HepG2 (cell line): ENCODE measurements at regions not wholly inside any gene's neighbourhood (a gene's known extent, or its start where the extent isn't known, plus 50 kb on each side); places are given as distances from the start of the nearest gene placed in this dataset.

Source experiments
- ATAC-seq: fragments of 200-7000 bp; cut with Tn5 transposase; 3 replicates; pipeline ENCODE4 v1.9.1; 2020; ENCODE audit warnings: mild to moderate bottlenecking, moderate library complexity
- BruUV-seq: library from RNA; stranded (reverse); fragments of 400-500 nt; replicated peaks from 2 replicates; lab custom pipeline; 2021; lab: Mats Ljungman, UMichigan
- CTCF ChIA-PET: fragments of 300-600 bp; formaldehyde crosslinking; extraction: SDS; loops from one replicate; lab custom pipeline; 2021; ENCODE audit warnings: low total read pairs, inconsistent platforms, low intra/inter-chr PET ratio; lab: Yijun Ruan, JAX
- POLR2A ChIA-PET: fragments of 350-600 bp; sonication (Branson Sonifier 250); formaldehyde crosslinking; loops from one replicate; lab custom pipeline; 2020; ENCODE audit warnings: antibody characterized with exemption, inconsistent platforms; lab: Yijun Ruan, JAX
- DNase-seq: peaks from one replicate; pipeline ENCODE4 v3.0.0-alpha.2; 2015; ENCODE audit warnings: low spot score
- FAIRE-seq: peaks from 3 replicates; lab custom pipeline; 2011; peaks lifted over from hg19 to GRCh38; lab: Jason Lieb, UNC
- H2AFZ ChIP-seq: one replicate; pipeline ENCODE4 v1.6.1; 2011; ENCODE audit warnings: low read length, inconsistent platforms
- H3K27ac ChIP-seq: fragments of 300-600 bp; 3 replicates; pipeline ENCODE4 v1.8.0; 2011; ENCODE audit warnings: mixed run types, mild to moderate bottlenecking, mixed read lengths, low read length, inconsistent platforms; ENCODE audit not compliant: insufficient read depth; ENCODE audit errors: extremely low read length
- H3K27me3 ChIP-seq, 2 experiments: fragments of 200-600 bp in 1 of 2; 2 replicates in 1 of 2; 3 replicates in 1 of 2; pipeline versions ENCODE4 v1.6.0 to v1.8.0; 2011; ENCODE audit warnings: low read length in 2 of 2, mild to moderate bottlenecking in 2 of 2, moderate library complexity in 2 of 2, inconsistent platforms in 1 of 2; ENCODE audit not compliant: insufficient read depth in 2 of 2, control insufficient read depth in 1 of 2
- H3K36me3 ChIP-seq, 2 experiments: fragments of 200-600 bp in 1 of 2; replicated peaks in 1 of 2; 2 replicates in 1 of 2; 3 replicates in 1 of 2; pipeline versions ENCODE4 v1.5.1 to v1.8.0; 2011; ENCODE audit warnings: low read length in 2 of 2, inconsistent platforms in 1 of 2; ENCODE audit not compliant: insufficient read depth in 2 of 2, control insufficient read depth in 1 of 2
- H3K4me1 ChIP-seq: 2 replicates; pipeline ENCODE4 v1.5.1; 2012; ENCODE audit warnings: low read length, inconsistent platforms; ENCODE audit not compliant: insufficient read depth
- H3K4me2 ChIP-seq: 2 replicates; pipeline ENCODE4 v1.6.0; 2011; ENCODE audit warnings: low read depth, low read length, inconsistent platforms
- H3K4me3 ChIP-seq, 3 experiments: fragments of 200-600 bp in 1 of 3; sonication (generic), shearing (Covaris generic) in 1 of 3; replicated peaks in 1 of 3; 2 replicates each; pipeline ENCODE4 v1.5.1; 2011 to 2016; ENCODE audit warnings: low read length in 3 of 3, inconsistent platforms in 2 of 3, low read depth in 2 of 3, mild to moderate bottlenecking in 2 of 3, control low read depth in 1 of 3, mixed read lengths in 1 of 3; ENCODE audit not compliant: insufficient read depth in 1 of 3
- H3K79me2 ChIP-seq: one replicate; pipeline ENCODE4 v1.6.1; 2011; ENCODE audit warnings: low read length, inconsistent platforms; ENCODE audit not compliant: insufficient read depth
- H3K9ac ChIP-seq: 2 replicates; pipeline ENCODE4 v1.6.0; 2011; ENCODE audit warnings: mild to moderate bottlenecking, low read depth, low read length, inconsistent platforms; ENCODE audit not compliant: insufficient read depth
- H3K9me3 ChIP-seq: 2 replicates; pipeline ENCODE4 v1.5.1; 2012; ENCODE audit warnings: mild to moderate bottlenecking, low read length
- H4K20me1 ChIP-seq: 2 replicates; pipeline ENCODE4 v1.6.0; 2011; ENCODE audit warnings: inconsistent platforms, mild to moderate bottlenecking, low read length, moderate library complexity; ENCODE audit not compliant: insufficient read depth
- HMG20A ChIP-seq: IDR thresholded peaks from 2 replicates; pipeline ENCODE4 v1.6.1; 2016; ENCODE audit warnings: borderline replicate concordance
- PHF20 ChIP-seq: sonication (generic); formaldehyde crosslinking; IDR thresholded peaks from 2 replicates; pipeline ENCODE4 v1.5.0; 2020; ENCODE audit warnings: mild to moderate bottlenecking, missing genetic modification reagents
- SETDB1 ChIP-seq: sonication (generic); formaldehyde crosslinking; IDR thresholded peaks from 2 replicates; pipeline ENCODE4 v1.5.1; 2020; ENCODE audit warnings: missing genetic modification reagents, mild to moderate bottlenecking, borderline replicate concordance
- SP2 ChIP-seq: sonication (generic); formaldehyde crosslinking; IDR thresholded peaks from 2 replicates; pipeline ENCODE4 v1.5.1; 2020; ENCODE audit warnings: mild to moderate bottlenecking, missing genetic modification reagents
- ZFP36L2 ChIP-seq: sonication (generic); formaldehyde crosslinking; IDR thresholded peaks from 2 replicates; pipeline ENCODE4 v1.4.0; 2020; ENCODE audit warnings: missing genetic modification reagents
- ZKSCAN8 ChIP-seq: IDR thresholded peaks from 2 replicates; pipeline ENCODE4 v1.6.1; 2016; ENCODE audit warnings: borderline replicate concordance, missing genetic modification reagents, missing compliant biosample characterization
- ZNF501 ChIP-seq: sonication (generic); formaldehyde crosslinking; IDR thresholded peaks from 2 replicates; pipeline ENCODE4 v1.5.1; 2020; ENCODE audit warnings: mild to moderate bottlenecking, moderate library complexity, missing genetic modification reagents
- WGBS: methylation state at CpG from one replicate; pipeline ENCODE4 v1.1.6; 2017; ENCODE audit warnings: low lambda C conversion rate; 5-methylcytosine and 5-hydroxymethylcytosine counted together
- in situ Hi-C: cut with HindIII; loops from 2 replicates; pipeline ENCODE4 v1.10.0; 2017; ENCODE audit warnings: low pct_unique_long_range_greater_than_20kb; ENCODE audit not compliant: extremely low pct_ligation_motif_present
- intact Hi-C: fragments of 100-400 bp; cut with micrococcal nuclease; formaldehyde crosslinking; loops from one replicate; pipeline ENCODE4 v1.10.0; 2022; ENCODE audit not compliant: unreplicated experiment
- TF ChIP-seq, protein P1 (sequence below): sonication (generic); formaldehyde crosslinking; IDR thresholded peaks from 2 replicates; pipeline ENCODE4 v1.4.0; 2020; ENCODE audit warnings: missing genetic modification reagents, borderline replicate concordance
- TF ChIP-seq, protein P2 (sequence below): sonication (generic); formaldehyde crosslinking; IDR thresholded peaks from 2 replicates; pipeline ENCODE4 v1.8.0; 2022; ENCODE audit warnings: mild to moderate bottlenecking, missing genetic modification reagents, borderline replicate concordance
- TF ChIP-seq, protein P3 (sequence below): sonication (generic); formaldehyde crosslinking; IDR thresholded peaks from 2 replicates; pipeline ENCODE4 v1.4.0; 2020; ENCODE audit warnings: missing genetic modification reagents; ENCODE audit errors: not compliant biosample characterization
- TF ChIP-seq, protein P4 (sequence below): sonication (generic); formaldehyde crosslinking; IDR thresholded peaks from 2 replicates; pipeline ENCODE4 v1.5.1; 2020; ENCODE audit warnings: missing genetic modification reagents, mild to moderate bottlenecking, borderline replicate concordance
- TF ChIP-seq, protein P5 (sequence below): sonication (generic); formaldehyde crosslinking; IDR thresholded peaks from 2 replicates; pipeline ENCODE4 v1.4.0; 2020; ENCODE audit warnings: missing genetic modification reagents, borderline replicate concordance

DNA sequence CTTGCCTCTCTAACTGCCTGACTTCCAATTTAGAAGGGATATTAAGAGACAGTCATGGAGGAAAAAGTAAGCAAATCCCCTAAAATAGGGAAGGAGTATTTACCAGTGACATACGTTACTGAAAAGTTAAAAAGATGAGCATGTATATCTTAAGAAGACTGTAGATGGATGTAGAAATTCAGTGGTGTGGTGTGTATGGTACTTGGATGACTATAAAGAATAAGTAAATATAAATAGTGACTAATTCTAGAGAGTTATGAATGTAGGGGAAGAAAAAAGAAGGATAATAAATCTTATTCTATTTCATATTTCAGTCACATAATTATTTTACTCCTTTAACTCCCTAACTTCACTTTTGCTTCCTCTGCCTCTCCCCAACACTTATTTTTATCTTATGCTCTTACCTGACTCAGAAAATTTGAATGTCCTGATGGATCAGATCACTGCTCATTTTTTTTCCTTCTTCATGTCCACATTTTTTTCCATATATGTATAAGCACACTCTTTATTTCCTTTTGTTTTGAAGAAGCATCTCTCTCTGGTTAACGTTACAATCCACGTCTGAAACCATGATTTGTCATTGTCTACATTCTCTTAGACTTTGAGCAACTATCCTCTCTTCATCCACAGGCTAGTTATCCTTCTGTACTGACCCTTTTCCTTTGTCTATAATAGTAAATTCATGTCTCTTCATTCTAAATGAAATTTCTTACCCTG is 422.7 kb upstream of the SYT1 start (continued):
- TF ChIP-seq, protein P1, sequence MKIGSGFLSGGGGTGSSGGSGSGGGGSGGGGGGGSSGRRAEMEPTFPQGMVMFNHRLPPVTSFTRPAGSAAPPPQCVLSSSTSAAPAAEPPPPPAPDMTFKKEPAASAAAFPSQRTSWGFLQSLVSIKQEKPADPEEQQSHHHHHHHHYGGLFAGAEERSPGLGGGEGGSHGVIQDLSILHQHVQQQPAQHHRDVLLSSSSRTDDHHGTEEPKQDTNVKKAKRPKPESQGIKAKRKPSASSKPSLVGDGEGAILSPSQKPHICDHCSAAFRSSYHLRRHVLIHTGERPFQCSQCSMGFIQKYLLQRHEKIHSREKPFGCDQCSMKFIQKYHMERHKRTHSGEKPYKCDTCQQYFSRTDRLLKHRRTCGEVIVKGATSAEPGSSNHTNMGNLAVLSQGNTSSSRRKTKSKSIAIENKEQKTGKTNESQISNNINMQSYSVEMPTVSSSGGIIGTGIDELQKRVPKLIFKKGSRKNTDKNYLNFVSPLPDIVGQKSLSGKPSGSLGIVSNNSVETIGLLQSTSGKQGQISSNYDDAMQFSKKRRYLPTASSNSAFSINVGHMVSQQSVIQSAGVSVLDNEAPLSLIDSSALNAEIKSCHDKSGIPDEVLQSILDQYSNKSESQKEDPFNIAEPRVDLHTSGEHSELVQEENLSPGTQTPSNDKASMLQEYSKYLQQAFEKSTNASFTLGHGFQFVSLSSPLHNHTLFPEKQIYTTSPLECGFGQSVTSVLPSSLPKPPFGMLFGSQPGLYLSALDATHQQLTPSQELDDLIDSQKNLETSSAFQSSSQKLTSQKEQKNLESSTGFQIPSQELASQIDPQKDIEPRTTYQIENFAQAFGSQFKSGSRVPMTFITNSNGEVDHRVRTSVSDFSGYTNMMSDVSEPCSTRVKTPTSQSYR (CRISPR knock-in tag) = no peak
- TF ChIP-seq, protein P2, sequence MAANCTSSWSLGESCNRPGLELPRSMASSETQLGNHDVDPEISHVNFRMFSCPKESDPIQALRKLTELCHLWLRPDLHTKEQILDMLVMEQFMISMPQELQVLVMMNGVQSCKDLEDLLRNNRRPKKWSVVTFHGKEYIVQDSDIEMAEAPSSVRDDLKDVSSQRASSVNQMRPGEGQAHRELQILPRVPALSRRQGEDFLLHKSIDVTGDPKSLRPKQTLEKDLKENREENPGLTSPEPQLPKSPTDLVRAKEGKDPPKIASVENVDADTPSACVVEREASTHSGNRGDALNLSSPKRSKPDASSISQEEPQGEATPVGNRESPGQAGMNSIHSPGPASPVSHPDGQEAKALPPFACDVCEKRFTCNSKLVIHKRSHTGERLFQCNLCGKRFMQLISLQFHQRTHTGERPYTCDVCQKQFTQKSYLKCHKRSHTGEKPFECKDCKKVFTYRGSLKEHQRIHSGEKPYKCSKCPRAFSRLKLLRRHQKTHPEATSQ (CRISPR knock-in tag) = no peak
- TF ChIP-seq, protein P3, sequence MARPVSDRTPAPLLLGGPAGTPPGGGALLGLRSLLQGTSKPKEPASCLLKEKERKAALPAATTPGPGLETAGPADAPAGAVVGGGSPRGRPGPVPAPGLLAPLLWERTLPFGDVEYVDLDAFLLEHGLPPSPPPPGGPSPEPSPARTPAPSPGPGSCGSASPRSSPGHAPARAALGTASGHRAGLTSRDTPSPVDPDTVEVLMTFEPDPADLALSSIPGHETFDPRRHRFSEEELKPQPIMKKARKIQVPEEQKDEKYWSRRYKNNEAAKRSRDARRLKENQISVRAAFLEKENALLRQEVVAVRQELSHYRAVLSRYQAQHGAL (CRISPR knock-in tag) = no peak

DNA sequence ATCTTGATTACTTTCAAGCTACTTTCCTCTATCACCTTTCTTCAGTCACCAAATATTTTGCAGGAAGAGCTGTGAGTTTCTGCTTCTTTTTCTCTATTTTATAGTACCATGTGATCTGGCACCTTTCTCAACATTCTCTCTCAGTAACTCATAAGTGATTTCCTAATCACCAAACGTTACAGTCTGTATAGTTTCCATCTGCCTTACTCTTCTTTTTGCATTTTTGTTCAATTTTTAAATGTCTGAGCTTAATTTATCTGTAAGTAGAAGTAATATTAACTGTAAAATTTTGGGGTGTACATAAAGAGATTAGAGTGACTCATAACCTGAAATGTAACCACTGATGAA is 422.1 kb upstream of the SYT1 start:
- Histone ChIP-seq H3K4me2 (no peak overlapping the region), H3K79me2 (no peaks in the 10 kb centered on the region), H3K9me3 (0 out of 2 replicates have a peak, but pooled peaks cover 6% of the 10 kb centered on the region), H3K4me3 (no peak overlapping the region), H4K20me1 (no peaks in the 10 kb centered on the region), H3K4me1 (no peaks in the 10 kb centered on the region), H3K27me3 (no peaks in the 10 kb centered on the region), H3K27ac (no peak overlapping the region), H2AFZ (no peak overlapping the region), H3K36me3 (no peaks in the 10 kb centered on the region), H3K9ac (no peak overlapping the region)
- no peak for FAIRE-seq
- BruUV-seq = no TSS peak
- intact Hi-C loops (no loop called here), in situ Hi-C loops (no loop called here)
- ATAC-seq = no peak
- ChIA-PET CTCF (no interaction called here), POLR2A (no interaction called here)
- WGBS = 2% methylated on average over 1 of the region's 1 CpG
- no peak for DNase-seq
- TF ChIP-seq PHF20 (CRISPR knock-in tag) (no peak), SP2 (no peak), ZFP36L2 (no peak), SETDB1 (no peak), HMG20A (no peak), ZNF501 (CRISPR knock-in tag) (no peak), ZKSCAN8 (CRISPR knock-in tag) (no peak)
- TF ChIP-seq, protein P4, sequence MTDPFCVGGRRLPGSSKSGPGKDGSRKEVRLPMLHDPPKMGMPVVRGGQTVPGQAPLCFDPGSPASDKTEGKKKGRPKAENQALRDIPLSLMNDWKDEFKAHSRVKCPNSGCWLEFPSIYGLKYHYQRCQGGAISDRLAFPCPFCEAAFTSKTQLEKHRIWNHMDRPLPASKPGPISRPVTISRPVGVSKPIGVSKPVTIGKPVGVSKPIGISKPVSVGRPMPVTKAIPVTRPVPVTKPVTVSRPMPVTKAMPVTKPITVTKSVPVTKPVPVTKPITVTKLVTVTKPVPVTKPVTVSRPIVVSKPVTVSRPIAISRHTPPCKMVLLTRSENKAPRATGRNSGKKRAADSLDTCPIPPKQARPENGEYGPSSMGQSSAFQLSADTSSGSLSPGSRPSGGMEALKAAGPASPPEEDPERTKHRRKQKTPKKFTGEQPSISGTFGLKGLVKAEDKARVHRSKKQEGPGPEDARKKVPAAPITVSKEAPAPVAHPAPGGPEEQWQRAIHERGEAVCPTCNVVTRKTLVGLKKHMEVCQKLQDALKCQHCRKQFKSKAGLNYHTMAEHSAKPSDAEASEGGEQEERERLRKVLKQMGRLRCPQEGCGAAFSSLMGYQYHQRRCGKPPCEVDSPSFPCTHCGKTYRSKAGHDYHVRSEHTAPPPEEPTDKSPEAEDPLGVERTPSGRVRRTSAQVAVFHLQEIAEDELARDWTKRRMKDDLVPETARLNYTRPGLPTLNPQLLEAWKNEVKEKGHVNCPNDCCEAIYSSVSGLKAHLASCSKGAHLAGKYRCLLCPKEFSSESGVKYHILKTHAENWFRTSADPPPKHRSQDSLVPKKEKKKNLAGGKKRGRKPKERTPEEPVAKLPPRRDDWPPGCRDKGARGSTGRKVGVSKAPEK = no peak
- TF ChIP-seq, protein P5, sequence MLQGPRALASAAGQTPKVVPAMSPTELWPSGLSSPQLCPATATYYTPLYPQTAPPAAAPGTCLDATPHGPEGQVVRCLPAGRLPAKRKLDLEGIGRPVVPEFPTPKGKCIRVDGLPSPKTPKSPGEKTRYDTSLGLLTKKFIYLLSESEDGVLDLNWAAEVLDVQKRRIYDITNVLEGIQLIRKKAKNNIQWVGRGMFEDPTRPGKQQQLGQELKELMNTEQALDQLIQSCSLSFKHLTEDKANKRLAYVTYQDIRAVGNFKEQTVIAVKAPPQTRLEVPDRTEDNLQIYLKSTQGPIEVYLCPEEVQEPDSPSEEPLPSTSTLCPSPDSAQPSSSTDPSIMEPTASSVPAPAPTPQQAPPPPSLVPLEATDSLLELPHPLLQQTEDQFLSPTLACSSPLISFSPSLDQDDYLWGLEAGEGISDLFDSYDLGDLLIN (CRISPR knock-in tag) = no peak
